ENCODE measurements at regions not wholly inside any gene's neighbourhood (a gene's known extent, or its start where the extent isn't known, plus 50 kb on each side); places are given as distances from the start of the nearest gene placed in this dataset.

GRCh38 chr20:22744341-22745193 lies 160.2 kb upstream of the FOXA2 start:
- DNase-seq, result no peak

- DNase-seq, result no peak
Measured at GRCh38 chr20:22745194-22745500, 160.8 kb upstream of the FOXA2 start.

GRCh38 chr20:22746957-22747356 lies 162.6 kb upstream of the FOXA2 start:
- DNase-seq, result no peak

- no peak for DNase-seq
Measured at GRCh38 chr20:22752324-22752723, 168.0 kb upstream of the FOXA2 start.

GRCh38 chr20:22757424-22758183 lies 173.2 kb upstream of the FOXA2 start:
- no peak for DNase-seq

GRCh38 chr20:22758815-22759214 lies 174.4 kb upstream of the FOXA2 start:
- no peak for DNase-seq

- DNase-seq, result no peak
Measured at GRCh38 chr20:22762576-22763256, 178.3 kb upstream of the FOXA2 start.

- no peak for DNase-seq
Measured at GRCh38 chr20:22763257-22763906, 179.0 kb upstream of the FOXA2 start.

GRCh38 chr20:22768266-22769178 lies 184.2 kb upstream of the FOXA2 start:
- DNase-seq, result no peak

- DNase-seq, result no peak
Measured at GRCh38 chr20:22770241-22770800, 185.9 kb upstream of the FOXA2 start.

GRCh38 chr20:22771706-22772105 lies 187.3 kb upstream of the FOXA2 start:
- no peak for DNase-seq

- no peak for DNase-seq
Measured at GRCh38 chr20:22773344-22773743, 189.0 kb upstream of the FOXA2 start.

GRCh38 chr20:22775256-22775655 lies 190.9 kb upstream of the FOXA2 start:
- no peak for DNase-seq

- DNase-seq, result no peak
Measured at GRCh38 chr20:22775671-22776139, 191.3 kb upstream of the FOXA2 start.

- no peak for DNase-seq
Measured at GRCh38 chr20:22776369-22776768, 192.0 kb upstream of the FOXA2 start.

- no peak for DNase-seq
Measured at GRCh38 chr20:22779878-22780277, 195.5 kb upstream of the FOXA2 start.

GRCh38 chr20:22781869-22782268 lies 197.5 kb upstream of the FOXA2 start:
- no peak for DNase-seq

- no peak for DNase-seq
Measured at GRCh38 chr20:22789676-22790075, 205.3 kb upstream of the FOXA2 start.

GRCh38 chr20:22791396-22791795 lies 207.0 kb upstream of the FOXA2 start:
- no peak for DNase-seq

- DNase-seq, result no peak
Measured at GRCh38 chr20:22791877-22792525, 207.6 kb upstream of the FOXA2 start.

- DNase-seq, result no peak
Measured at GRCh38 chr20:22794200-22794599, 209.8 kb upstream of the FOXA2 start.

All from NCI-H187 (cell line).